ENCODE measurements at regions not wholly inside any gene's neighbourhood (a gene's known extent, or its start where the extent isn't known, plus 50 kb on each side); places are given as distances from the start of the nearest gene placed in this dataset.

DNA sequence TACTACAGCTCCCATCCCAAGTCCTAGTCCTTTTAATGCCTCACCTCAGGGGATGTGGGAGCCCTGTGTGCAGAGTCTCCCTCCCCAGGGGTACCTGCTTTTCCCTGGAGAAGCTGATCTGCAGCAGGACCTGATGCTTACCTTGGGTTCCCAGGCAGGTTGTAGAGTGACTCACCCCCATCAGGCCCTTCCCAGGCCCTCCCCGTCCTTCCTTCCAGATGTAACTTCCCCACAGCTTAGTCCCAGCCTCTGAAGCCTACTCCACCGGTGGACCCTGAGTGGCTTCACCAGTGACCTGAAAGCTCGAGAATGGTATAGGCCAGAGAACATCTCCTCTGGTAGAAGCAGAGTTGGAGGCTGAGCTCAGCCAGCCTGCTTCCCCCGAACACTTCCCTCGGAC lies 254.2 kb upstream of the STT3B start:
- H3K4me3 ChIP-seq (ENCODE audit: low read depth, low read length), result no peak overlapping the region
- TF ChIP-seq, protein P1, sequence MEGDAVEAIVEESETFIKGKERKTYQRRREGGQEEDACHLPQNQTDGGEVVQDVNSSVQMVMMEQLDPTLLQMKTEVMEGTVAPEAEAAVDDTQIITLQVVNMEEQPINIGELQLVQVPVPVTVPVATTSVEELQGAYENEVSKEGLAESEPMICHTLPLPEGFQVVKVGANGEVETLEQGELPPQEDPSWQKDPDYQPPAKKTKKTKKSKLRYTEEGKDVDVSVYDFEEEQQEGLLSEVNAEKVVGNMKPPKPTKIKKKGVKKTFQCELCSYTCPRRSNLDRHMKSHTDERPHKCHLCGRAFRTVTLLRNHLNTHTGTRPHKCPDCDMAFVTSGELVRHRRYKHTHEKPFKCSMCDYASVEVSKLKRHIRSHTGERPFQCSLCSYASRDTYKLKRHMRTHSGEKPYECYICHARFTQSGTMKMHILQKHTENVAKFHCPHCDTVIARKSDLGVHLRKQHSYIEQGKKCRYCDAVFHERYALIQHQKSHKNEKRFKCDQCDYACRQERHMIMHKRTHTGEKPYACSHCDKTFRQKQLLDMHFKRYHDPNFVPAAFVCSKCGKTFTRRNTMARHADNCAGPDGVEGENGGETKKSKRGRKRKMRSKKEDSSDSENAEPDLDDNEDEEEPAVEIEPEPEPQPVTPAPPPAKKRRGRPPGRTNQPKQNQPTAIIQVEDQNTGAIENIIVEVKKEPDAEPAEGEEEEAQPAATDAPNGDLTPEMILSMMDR (IDR thresholded peaks at IDR 0.05; ENCODE audit: insufficient read depth, low read depth, low read length), result no peak
- no peak for DNase-seq (ENCODE audit: low read depth)

DNA sequence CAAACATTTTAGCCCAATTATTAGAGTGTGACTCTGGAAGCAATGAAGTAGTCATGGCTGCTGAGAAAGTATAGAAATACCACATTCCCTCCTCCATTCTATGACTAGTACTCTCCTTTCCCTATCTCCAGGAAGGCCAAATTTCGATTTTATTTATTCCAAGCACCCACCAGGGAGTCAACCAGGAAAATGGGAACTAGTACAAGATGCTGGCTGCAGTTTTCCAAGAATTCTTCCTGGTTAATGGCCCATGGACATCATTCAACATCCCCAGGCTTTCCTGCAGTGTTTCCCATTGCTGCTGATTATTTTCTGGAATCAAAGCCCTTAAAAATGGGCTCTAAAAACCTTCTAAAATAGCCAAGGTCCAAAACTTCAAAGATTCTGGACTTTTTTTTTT lies 247.9 kb upstream of the STT3B start:
- no peak overlapping the region for H3K4me3 ChIP-seq (ENCODE audit: low read depth, low read length)
- TF ChIP-seq, protein P1 (IDR thresholded peaks at IDR 0.05; ENCODE audit: insufficient read depth, low read depth, low read length), result no peak
- no peak for DNase-seq (ENCODE audit: low read depth)

DNA sequence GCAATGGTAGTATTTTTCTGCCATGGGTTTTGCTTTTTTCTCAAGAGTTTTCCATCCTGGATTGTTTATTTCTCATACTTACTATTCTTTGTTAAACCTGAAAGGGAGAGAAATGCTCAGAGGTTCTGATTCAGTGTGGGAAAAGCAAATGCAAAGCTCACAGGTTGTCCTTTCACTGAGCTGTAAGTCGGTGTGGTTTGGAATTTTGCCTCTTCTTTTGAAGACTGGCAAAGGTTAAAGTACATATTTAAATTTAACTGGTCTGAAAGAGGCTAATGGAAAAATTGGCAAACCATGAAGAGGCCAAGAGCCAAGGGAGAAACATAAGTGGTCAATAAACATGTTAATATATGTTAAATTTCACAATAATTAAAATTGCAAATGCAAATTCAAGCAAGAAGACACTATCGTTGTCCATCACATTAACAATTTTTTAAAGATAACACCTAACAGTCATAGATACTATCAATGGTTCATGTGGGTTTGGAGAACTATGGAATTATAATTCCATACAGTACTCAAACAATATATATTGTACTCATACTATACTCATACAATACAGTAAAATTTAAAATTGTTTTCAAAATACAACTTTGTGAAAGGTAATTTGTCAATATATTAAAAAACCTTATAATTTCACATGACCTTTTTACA lies 246.8 kb upstream of the STT3B start:
- TF ChIP-seq, protein P1 (IDR thresholded peaks at IDR 0.05; ENCODE audit: insufficient read depth, low read depth, low read length), result no peak
- no peak overlapping the region for H3K4me3 ChIP-seq (ENCODE audit: low read depth, low read length)
- no peak for DNase-seq (ENCODE audit: low read depth)

DNA sequence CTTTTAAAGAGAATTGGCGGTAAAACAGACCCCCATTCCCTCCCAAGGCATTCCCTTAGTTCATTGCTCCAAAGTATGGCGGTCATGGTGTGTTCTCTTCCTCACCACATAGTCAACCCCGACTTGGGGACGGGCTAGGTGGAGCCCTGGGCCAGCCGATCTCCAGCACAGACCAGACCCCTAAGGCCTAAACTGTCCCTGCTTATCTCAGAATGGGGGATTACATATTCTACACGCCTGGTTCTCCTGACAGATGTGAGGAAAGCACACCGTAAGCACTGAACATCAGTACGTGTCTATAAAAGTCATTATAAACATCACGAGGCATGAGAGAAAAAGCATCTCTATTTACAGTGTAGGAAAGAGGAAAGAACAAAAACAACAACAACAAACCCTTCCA lies 244.5 kb upstream of the STT3B start:
- no peak overlapping the region for H3K4me3 ChIP-seq (ENCODE audit: low read depth, low read length)
- TF ChIP-seq, protein P1 (IDR thresholded peaks at IDR 0.05; ENCODE audit: insufficient read depth, low read depth, low read length), result no peak
- no peak for DNase-seq (ENCODE audit: low read depth)

DNA sequence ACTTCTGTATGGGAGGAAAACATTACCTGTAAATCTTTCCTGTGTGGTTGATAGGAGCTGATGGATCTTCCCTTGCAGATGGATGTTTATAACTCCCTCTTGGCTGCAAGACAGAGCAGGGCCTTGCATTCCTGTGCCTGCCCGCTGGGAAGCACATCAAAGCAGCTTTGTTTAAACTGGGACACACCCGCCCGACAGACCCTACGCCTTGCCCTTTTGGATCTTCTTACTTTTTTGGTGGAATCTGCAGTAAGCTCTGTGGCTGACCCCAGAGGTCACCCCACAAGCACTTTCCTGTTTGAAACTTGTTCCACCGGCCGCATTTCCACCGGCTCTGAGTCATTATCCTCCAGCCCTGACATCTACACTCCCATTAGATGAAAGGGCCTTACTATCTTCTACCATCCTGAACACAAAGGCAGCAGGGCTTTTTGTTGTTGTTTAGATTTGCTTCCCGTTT lies 244.1 kb upstream of the STT3B start:
- TF ChIP-seq, protein P1 (IDR thresholded peaks at IDR 0.05; ENCODE audit: insufficient read depth, low read depth, low read length), result no peak
- DNase-seq (ENCODE audit: low read depth), result peak; percentile 85
- H3K4me3 ChIP-seq (ENCODE audit: low read depth, low read length), result no peak overlapping the region

DNA sequence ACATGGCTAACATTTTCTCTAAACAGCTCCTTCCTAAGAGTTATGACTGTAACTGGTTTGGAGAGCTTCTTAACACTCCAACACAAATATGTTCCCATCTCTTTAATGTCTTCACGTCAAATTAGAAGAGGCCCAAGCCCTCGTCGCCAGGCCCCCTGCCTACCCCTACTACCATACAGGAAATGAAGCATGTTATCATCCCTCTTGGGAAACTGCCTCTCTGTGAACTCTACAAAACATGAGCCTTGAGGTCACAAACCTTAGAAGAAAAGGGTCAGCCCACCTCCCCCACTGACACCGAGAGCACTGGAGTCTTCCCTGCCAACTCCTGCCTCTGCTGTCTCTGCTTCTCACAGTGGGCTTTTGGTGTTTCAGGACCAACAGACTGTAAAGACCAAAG lies 243.1 kb upstream of the STT3B start:
- DNase-seq (ENCODE audit: low read depth), result peak; percentile 13
- TF ChIP-seq, protein P1 (IDR thresholded peaks at IDR 0.05; ENCODE audit: insufficient read depth, low read depth, low read length), result no peak
- H3K4me3 ChIP-seq (ENCODE audit: low read depth, low read length), result no peak overlapping the region

DNA sequence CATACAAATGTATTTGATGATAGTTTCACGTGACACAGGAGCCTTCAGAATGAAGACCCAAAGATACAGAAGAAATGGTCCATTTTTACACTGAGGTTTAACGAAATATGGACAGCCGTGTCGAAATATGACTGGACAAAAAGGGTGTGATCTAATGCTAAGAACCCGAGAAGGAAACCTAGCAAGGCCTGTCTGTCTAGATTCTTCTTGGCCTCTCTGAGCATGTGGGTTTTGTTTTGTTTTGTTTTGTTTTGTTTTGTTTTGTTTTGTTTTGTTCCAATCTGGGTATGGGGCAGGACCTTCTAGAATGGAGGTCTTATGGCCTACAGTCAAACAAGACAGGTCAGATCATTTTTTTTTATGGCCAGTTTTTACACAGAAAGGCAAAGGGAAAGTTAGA lies 242.7 kb upstream of the STT3B start:
- no peak overlapping the region for H3K4me3 ChIP-seq (ENCODE audit: low read depth, low read length)
- no peak for DNase-seq (ENCODE audit: low read depth)
- TF ChIP-seq, protein P1 (IDR thresholded peaks at IDR 0.05; ENCODE audit: insufficient read depth, low read depth, low read length), result no peak
